ENCODE measurements at regions not wholly inside any gene's neighbourhood (a gene's known extent, or its start where the extent isn't known, plus 50 kb on each side); places are given as distances from the start of the nearest gene placed in this dataset.
"Not testable (repeated sequence)": the region's sequence is repeated elsewhere in the genome, so short reads cannot be mapped to it uniquely, and the experiment has no call there.

DNA sequence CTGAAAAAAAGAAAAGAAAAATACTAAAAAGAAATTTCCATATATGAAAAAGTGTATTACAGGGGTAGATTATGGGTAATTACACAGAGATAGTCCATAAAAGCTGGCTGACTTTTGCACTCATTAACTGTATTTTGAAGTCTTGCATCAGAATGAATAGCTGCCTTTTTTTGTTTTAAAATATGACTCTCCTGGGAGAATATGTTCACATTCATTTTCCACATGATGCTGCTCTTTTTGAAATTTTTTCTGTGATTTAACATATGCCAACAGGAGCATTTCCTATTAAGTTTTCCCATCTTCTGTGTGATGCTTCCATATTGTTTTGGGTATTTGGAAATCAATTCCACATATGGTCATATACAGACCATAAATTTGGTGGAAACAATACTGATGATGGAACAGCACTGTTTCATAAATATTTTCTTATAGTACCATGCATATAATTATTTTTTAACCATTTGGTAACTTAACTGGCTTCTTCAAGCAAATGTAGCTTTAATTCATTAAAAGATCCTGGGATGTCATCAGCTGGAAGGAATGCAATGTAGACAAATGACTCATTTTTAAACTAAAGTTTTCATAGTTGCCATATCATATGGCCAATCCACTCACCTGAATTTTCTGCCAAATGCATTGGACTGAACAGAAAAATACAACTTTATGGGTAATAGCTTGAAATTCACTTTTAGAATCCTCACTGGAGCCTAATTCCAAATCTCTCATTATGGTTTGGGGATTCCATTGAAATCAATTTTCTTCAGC, 313.9 kb upstream of the GLI3 start:
- no peak for DNase-seq

GRCh38 chr7:42549866-42550485, 313.0 kb upstream of the GLI3 start:
- DNase-seq = no peak

GRCh38 chr7:42548816-42549611, 312.0 kb upstream of the GLI3 start:
- no peak for DNase-seq

DNA sequence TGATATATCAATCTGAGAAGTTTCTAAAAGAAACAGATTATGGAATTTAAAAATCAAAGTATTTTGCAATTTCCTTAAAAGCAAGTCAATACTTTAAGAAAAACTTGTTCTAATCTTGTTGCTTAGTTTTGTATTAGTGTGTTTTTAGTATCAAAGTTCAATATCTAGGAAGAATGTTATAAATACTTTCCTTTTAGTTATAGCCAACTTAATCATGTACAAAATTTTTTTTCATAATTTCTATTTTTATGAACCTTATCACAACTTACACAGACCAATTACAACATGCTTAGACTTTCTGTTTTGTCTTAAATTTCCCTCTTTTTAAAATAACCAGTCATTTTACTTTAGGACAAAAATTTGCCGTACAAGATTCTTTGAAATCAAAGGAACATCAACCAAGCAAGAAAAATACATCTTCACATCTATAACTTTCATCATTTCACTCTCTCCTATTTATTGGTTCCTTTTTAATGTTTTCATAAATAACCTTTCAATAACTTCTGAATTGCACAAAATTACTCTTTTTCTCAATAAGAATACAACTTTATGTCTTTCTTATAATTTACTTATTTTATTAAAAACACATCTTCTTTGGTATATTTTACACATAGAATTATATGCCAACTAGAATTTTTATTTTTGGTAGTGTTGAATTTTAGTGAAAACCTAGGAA, 308.2 kb upstream of the GLI3 start:
- no peak for DNase-seq

GRCh38 chr7:42543953-42544352, 306.9 kb upstream of the GLI3 start:
- DNase-seq = no peak

DNA sequence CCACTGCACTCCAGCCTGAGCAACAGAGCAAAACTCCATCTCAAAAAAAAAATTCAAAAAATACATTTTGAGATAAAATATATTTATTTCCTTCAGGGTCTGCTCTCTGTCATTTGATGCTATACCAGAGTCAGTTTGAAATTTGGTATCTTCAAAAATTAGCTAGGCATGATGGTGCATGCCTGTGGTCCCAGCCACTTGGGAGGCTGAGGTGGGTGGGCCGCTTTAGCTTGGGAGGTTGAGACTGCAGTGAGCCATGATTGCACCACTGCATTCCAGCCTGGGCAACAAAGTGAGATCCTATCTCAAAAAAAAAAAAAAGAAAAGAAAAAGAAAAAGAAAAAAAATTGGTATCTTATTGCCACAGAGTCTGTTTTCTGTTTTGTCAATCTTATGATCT, 305.4 kb upstream of the GLI3 start:
- not testable (repeated sequence) for DNase-seq

GRCh38 chr7:42534441-42534840, 297.4 kb upstream of the GLI3 start:
- no peak for DNase-seq

GRCh38 chr7:42527004-42527403, 290.0 kb upstream of the GLI3 start:
- DNase-seq = no peak

GRCh38 chr7:42522227-42522991, 285.4 kb upstream of the GLI3 start:
- no peak for DNase-seq

- DNase-seq = no peak
Observed at GRCh38 chr7:42511027-42511426, 274.0 kb upstream of the GLI3 start.

DNA sequence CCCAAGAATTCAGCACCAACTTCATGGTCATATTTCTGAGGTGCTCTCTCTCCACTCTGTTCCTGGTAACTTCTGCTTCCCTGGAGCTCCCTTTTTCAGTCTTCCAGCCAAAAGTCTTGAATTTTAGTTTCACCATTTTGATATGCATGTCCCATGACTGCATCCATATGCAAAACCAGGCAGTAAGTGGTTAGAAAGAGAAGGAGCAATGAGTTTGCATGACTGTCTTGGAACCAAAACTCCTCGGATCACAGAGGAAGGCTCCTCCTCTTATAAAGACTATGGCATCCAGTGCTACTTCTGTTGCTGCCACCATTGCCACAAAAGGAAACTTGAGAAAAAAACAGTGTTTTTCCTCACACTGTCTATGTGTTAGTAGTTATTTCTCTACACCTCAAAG, 269.1 kb upstream of the GLI3 start:
- DNase-seq = no peak

GRCh38 chr7:42502022-42502421, 265.0 kb upstream of the GLI3 start:
- no peak for DNase-seq

- no peak for DNase-seq
Observed at GRCh38 chr7:42495256-42495655, 258.2 kb upstream of the GLI3 start.

GRCh38 chr7:42494736-42495135, 257.7 kb upstream of the GLI3 start:
- no peak for DNase-seq

DNA sequence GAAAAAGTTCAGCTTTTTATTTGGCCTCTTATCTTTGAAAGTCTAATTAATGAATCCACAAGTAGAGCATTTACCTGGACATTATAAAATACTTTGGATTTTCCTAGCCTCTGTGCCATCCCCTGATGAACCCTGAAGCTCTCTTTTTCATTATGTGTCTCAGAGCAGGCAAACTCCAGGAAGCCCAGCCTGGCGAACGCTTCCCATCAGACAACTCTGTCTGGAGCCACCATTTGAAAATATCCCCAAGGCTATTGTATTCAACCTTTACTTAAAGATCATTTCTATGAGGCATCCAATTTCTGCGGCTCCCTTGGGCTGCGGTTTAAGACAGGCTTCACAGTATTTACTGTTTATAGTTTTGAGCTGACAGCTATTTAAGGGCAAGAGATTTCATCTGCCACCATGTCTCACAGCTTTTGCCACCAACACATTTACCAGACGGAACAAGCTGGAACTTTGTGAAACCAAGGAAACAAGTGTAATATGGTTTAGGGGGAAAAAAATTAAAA, 257.2 kb upstream of the GLI3 start:
- no peak for DNase-seq

DNA sequence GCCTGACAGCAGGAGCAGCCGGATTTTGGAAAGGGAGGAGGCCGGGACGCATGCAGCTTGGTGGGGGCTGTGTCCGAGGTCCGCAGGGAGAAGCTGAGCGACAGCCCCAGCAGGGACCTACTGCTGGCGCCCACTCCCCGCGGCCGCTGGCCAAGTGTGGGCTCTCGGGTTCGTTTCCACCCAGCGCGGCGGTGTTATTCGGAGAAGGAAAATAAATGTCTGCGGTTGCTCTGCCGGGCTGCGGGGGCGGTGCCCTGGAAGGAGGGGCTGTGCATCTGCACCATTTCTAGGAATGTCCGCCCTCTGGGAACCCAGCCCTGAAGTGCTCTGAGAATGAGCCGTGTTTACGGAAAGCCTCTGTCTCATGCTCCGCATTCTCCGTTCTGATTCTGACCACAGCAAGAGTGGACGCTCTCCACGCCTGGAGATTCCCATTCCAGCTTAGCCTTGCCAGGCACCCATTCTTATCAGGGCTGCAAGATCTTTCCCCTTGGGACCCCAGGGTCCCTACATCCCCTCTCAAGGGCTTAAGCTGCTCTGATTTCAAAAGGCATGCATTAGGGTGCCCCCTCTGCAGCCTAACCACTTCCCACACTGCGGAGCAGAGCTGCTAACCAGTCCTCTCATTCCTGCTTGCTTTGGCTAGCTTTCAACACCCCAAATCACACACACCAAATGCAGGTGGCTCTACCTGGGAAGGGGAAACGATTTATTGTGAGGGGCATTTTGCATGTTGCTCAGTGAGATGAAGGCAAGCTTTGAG, 256.6 kb upstream of the GLI3 start:
- DNase-seq = no peak

DNA sequence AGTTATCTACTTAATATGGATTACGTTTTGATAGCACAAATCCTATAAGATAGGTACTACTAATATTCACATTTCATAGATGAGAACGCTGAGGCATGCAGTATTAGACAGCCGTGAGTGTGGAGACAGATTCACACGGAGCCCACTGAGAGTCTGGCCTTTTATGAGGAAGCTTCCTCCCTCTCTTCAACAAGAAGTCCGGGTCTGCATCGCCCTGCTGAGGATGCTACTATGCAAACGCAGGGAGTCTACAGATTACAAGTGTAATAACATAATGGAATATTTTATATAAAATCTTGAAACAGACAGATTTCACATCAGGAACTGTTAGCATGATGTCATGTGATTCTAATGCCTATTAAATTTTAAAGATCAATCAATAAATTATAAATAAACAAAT, 255.9 kb upstream of the GLI3 start:
- DNase-seq = no peak

DNA sequence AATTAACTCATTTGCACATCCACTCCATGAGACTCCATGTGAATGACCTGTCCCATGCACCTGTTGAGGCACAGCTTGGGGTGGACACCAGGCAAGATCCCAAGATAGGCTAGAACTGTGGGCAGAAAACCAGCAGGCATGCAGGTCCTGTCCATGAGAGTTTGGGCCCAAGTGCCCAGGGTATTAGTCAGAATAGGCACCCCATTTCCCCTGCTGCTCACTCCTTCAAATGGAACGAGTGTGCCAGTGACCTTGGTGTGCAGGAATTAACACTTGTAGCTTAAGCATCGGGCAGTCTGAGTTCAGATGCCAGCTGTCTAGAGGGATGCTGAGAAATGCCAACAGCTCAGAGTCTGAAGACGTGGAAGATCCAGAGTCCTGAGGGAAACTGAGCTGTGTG, 254.1 kb upstream of the GLI3 start:
- DNase-seq = no peak

DNA sequence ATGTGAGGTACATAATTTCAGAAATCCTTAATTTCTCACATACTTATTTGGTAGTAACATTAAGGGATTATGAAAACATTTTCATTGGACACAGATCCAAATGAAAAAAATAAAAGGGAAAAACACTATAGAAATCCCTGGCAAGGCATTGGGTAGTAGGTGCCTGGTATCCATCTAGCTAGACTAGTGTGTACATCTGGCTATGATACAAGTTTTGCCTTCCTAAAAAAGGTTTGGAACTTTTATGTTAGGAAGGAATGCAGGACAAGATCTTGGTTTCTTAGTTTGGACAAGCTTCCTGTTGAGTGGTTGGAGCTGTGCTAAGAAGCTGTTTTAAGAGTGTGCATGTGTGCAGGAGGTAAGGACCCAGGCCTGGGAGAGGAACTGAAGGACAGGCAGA, 252.3 kb upstream of the GLI3 start:
- no peak for DNase-seq

- no peak for DNase-seq
Observed at GRCh38 chr7:42485301-42485766, 248.3 kb upstream of the GLI3 start.

DNA sequence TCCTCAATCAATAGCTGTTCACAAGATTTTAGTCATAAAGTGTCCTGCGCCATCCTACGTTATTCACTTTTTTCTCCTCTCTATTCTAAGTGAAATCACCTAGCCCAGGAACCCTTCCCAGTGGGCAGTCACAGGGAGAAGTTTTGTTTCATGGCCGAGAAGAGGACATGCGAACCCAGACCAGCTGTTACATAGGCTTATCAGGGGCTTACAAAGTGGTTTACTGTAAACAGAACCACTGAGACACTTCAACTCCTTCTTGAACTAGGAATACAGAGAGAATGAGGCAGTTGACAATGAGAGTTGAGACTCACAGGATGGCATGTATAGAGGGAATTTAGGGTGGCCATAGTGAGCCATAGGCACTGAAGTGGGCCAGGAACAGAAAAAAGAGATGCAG, 246.9 kb upstream of the GLI3 start:
- DNase-seq = no peak
